ENCODE measurements at regions not wholly inside any gene's neighbourhood (a gene's known extent, or its start where the extent isn't known, plus 50 kb on each side); places are given as distances from the start of the nearest gene placed in this dataset.

DNA sequence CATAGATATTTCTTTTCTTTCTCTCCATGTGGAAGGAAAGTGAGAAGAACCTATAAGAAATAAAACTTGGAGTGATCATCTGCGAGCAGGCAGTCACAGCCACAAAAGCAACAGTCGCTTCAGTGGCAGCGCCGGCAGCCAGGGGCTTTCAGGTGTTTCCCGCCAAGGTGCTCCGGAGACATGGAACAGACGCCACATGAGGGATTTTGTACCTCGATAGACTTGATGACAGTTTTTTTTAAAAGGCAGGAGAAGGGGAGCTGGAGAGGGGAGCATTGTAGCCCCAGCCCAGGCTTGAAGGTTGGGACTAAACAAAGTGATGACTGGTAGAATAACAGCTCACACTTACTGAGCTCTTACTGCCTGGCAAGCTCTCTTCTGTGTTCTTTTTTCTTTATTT, 471.4 kb upstream of the B3GAT1 start:
- no peak for ATAC-seq
- 27% methylated on average over 8 of the region's 8 CpGs for WGBS (ENCODE audit: low lambda C conversion rate)
- H3K27me3 ChIP-seq (ENCODE audit: control insufficient read depth in 1 of 2, insufficient read depth in 2 of 2, low read length in 2 of 2): peaks cover 2 to 42% of the 10 kb centered on the region in 2 experiments; a peak in 3 of 5 replicates
- no peaks in the 10 kb centered on the region for H3K4me1 ChIP-seq (ENCODE audit: insufficient read depth, low read length)
- H3K79me2 ChIP-seq (ENCODE audit: insufficient read depth, low read length): no peaks in the 10 kb centered on the region
- no peaks in the 10 kb centered on the region for H3K36me3 ChIP-seq (replicated peaks in 1 of 2; ENCODE audit: control insufficient read depth in 1 of 2, insufficient read depth in 2 of 2, low read length in 2 of 2)
- H3K4me3 ChIP-seq (replicated peaks in 1 of 3; ENCODE audit: insufficient read depth in 1 of 3, low read depth in 2 of 3, low read length in 3 of 3): no peak overlapping the region
- no peak overlapping the region for H3K9ac ChIP-seq (ENCODE audit: insufficient read depth, low read depth, low read length)
- no peaks in the 10 kb centered on the region for H4K20me1 ChIP-seq (ENCODE audit: insufficient read depth, low read length)
- H2AFZ ChIP-seq (ENCODE audit: low read length): no peak overlapping the region
- DNase-seq (ENCODE audit: low spot score): no peak
- CTCF ChIA-PET (ENCODE audit: low intra/inter-chr PET ratio, low total read pairs): no interaction called here
- H3K9me3 ChIP-seq (ENCODE audit: low read length): no peaks in the 10 kb centered on the region
- no peak for FAIRE-seq
- no TSS peak for BruUV-seq (replicated peaks)
- H3K4me2 ChIP-seq (ENCODE audit: low read depth, low read length): no peak overlapping the region
- in situ Hi-C loops (cut with HindIII; ENCODE audit: extremely low pct_ligation_motif_present, low pct_unique_long_range_greater_than_20kb) (no loop called here), intact Hi-C loops (cut with micrococcal nuclease; ENCODE audit: unreplicated experiment) (no loop called here)
- TF ChIP-seq YEATS2 (CRISPR knock-in tag; IDR thresholded peaks at IDR 0.05; ENCODE audit: borderline replicate concordance): no peak
- no peak for TF ChIP-seq ZNF781 (CRISPR knock-in tag; IDR thresholded peaks at IDR 0.05; ENCODE audit: borderline replicate concordance, not compliant biosample characterization)
- no peak for TF ChIP-seq TAF1 (CRISPR knock-in tag; IDR thresholded peaks at IDR 0.05)
- TF ChIP-seq ZNF878 (CRISPR knock-in tag; IDR thresholded peaks at IDR 0.05): no peak
- no peak for TF ChIP-seq KDM3A (CRISPR knock-in tag; IDR thresholded peaks at IDR 0.05; ENCODE audit: low read depth)
- TF ChIP-seq ZNF713 (CRISPR knock-in tag; IDR thresholded peaks at IDR 0.05): no peak
- TF ChIP-seq ZNF44 (CRISPR knock-in tag; IDR thresholded peaks at IDR 0.05): no peak
- no peak for TF ChIP-seq KLF11 (CRISPR knock-in tag; IDR thresholded peaks at IDR 0.05)
- no peak for TF ChIP-seq PRPF4 (IDR thresholded peaks at IDR 0.05; ENCODE audit: low read depth, low read length, poor library complexity, severe bottlenecking)
- TF ChIP-seq, protein P1, sequence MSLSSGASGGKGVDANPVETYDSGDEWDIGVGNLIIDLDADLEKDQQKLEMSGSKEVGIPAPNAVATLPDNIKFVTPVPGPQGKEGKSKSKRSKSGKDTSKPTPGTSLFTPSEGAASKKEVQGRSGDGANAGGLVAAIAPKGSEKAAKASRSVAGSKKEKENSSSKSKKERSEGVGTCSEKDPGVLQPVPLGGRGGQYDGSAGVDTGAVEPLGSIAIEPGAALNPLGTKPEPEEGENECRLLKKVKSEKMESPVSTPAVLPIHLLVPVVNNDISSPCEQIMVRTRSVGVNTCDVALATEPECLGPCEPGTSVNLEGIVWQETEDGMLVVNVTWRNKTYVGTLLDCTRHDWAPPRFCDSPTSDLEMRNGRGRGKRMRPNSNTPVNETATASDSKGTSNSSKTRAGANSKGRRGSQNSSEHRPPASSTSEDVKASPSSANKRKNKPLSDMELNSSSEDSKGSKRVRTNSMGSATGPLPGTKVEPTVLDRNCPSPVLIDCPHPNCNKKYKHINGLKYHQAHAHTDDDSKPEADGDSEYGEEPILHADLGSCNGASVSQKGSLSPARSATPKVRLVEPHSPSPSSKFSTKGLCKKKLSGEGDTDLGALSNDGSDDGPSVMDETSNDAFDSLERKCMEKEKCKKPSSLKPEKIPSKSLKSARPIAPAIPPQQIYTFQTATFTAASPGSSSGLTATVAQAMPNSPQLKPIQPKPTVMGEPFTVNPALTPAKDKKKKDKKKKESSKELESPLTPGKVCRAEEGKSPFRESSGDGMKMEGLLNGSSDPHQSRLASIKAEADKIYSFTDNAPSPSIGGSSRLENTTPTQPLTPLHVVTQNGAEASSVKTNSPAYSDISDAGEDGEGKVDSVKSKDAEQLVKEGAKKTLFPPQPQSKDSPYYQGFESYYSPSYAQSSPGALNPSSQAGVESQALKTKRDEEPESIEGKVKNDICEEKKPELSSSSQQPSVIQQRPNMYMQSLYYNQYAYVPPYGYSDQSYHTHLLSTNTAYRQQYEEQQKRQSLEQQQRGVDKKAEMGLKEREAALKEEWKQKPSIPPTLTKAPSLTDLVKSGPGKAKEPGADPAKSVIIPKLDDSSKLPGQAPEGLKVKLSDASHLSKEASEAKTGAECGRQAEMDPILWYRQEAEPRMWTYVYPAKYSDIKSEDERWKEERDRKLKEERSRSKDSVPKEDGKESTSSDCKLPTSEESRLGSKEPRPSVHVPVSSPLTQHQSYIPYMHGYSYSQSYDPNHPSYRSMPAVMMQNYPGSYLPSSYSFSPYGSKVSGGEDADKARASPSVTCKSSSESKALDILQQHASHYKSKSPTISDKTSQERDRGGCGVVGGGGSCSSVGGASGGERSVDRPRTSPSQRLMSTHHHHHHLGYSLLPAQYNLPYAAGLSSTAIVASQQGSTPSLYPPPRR (CRISPR knock-in tag; IDR thresholded peaks at IDR 0.05; ENCODE audit: borderline replicate concordance): no peak
- TF ChIP-seq, protein P2, sequence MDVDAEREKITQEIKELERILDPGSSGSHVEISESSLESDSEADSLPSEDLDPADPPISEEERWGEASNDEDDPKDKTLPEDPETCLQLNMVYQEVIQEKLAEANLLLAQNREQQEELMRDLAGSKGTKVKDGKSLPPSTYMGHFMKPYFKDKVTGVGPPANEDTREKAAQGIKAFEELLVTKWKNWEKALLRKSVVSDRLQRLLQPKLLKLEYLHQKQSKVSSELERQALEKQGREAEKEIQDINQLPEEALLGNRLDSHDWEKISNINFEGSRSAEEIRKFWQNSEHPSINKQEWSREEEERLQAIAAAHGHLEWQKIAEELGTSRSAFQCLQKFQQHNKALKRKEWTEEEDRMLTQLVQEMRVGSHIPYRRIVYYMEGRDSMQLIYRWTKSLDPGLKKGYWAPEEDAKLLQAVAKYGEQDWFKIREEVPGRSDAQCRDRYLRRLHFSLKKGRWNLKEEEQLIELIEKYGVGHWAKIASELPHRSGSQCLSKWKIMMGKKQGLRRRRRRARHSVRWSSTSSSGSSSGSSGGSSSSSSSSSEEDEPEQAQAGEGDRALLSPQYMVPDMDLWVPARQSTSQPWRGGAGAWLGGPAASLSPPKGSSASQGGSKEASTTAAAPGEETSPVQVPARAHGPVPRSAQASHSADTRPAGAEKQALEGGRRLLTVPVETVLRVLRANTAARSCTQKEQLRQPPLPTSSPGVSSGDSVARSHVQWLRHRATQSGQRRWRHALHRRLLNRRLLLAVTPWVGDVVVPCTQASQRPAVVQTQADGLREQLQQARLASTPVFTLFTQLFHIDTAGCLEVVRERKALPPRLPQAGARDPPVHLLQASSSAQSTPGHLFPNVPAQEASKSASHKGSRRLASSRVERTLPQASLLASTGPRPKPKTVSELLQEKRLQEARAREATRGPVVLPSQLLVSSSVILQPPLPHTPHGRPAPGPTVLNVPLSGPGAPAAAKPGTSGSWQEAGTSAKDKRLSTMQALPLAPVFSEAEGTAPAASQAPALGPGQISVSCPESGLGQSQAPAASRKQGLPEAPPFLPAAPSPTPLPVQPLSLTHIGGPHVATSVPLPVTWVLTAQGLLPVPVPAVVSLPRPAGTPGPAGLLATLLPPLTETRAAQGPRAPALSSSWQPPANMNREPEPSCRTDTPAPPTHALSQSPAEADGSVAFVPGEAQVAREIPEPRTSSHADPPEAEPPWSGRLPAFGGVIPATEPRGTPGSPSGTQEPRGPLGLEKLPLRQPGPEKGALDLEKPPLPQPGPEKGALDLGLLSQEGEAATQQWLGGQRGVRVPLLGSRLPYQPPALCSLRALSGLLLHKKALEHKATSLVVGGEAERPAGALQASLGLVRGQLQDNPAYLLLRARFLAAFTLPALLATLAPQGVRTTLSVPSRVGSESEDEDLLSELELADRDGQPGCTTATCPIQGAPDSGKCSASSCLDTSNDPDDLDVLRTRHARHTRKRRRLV (CRISPR knock-in tag; IDR thresholded peaks at IDR 0.05): no peak
- TF ChIP-seq ZNF563 (CRISPR knock-in tag; IDR thresholded peaks at IDR 0.05): no peak
- no peak overlapping the region for H3K27ac ChIP-seq (ENCODE audit: extremely low read length, insufficient read depth, low read length)
- POLR2A ChIA-PET: no interaction called here
